ENCODE measurements at regions not wholly inside any gene's neighbourhood (a gene's known extent, or its start where the extent isn't known, plus 50 kb on each side); places are given as distances from the start of the nearest gene placed in this dataset.
A peak's percentile ranks its signal among the peaks of the same experiment; 100 is the strongest.

GRCh38 chr1:82628887-82629286 is 828.2 kb downstream of the ADGRL2 start:
- Histone ChIP-seq H3K4me3 (no peak overlapping the region), H3K9me3 (peaks cover 0 to 29% of the 10 kb centered on the region in 2 donors), H3K36me3 (no peaks in the 10 kb centered on the region), H3K27ac (no peak overlapping the region), H3K4me1 (no peaks in the 10 kb centered on the region), H3K27me3 (no peaks in the 10 kb centered on the region)
- ATAC-seq = no peak
- intact Hi-C loops (cut with DNase I) = no loop called here
- no peak for TF ChIP-seq CTCF (IDR thresholded peaks at IDR 0.05)
- DNase-seq = no peak

GRCh38 chr1:82625537-82625936 is 824.8 kb downstream of the ADGRL2 start:
- peaks cover 0 to 40% of the 10 kb centered on the region in 2 donors for H3K9me3 ChIP-seq
- no peak for TF ChIP-seq CTCF (IDR thresholded peaks at IDR 0.05)
- intact Hi-C loops (cut with DNase I) = no loop called here
- DNase-seq = no peak
- H3K27me3 ChIP-seq = no peaks in the 10 kb centered on the region
- no peak for ATAC-seq
- H3K4me3 ChIP-seq = no peak overlapping the region
- H3K36me3 ChIP-seq = no peaks in the 10 kb centered on the region
- no peaks in the 10 kb centered on the region for H3K4me1 ChIP-seq
- H3K27ac ChIP-seq = no peak overlapping the region

DNA sequence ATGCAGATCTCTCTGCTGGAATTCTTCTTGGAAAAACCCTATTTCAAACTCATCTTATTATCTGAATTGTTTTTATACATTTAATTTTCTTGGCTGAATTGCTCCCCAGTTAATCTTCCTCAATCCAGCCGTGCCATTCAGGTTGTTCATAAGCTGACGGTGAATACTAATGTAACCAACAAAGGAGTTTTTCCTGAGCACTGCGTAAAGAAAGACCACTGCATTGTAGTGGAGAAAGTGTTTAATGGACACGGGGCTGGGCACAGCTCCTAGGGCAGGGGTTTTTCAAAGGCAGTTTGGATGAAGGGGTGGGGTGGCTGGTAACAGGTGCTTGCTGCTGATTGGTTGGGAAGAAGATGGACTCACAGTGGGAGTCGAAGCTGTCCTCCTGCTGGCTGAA is 820.3 kb downstream of the ADGRL2 start:
- Histone ChIP-seq H3K36me3 (no peaks in the 10 kb centered on the region), H3K27ac (no peak overlapping the region), H3K9me3 (peaks cover 0 to 34% of the 10 kb centered on the region in 2 donors), H3K4me3 (no peak overlapping the region), H3K4me1 (no peaks in the 10 kb centered on the region), H3K27me3 (no peaks in the 10 kb centered on the region)
- ATAC-seq = no peak
- DNase-seq = no peak
- no peak for TF ChIP-seq CTCF (IDR thresholded peaks at IDR 0.05)
- intact Hi-C loops (cut with DNase I) = no loop called here

- intact Hi-C loops (cut with DNase I) = no loop called here
- H3K36me3 ChIP-seq = no peaks in the 10 kb centered on the region
- no peaks in the 10 kb centered on the region for H3K4me1 ChIP-seq
- no peak overlapping the region for H3K27ac ChIP-seq
- H3K4me3 ChIP-seq = no peak overlapping the region
- H3K9me3 ChIP-seq = no peaks in the 10 kb centered on the region
- DNase-seq = no peak
- ATAC-seq = peak; percentile 84
- H3K27me3 ChIP-seq = no peaks in the 10 kb centered on the region
- no peak for TF ChIP-seq CTCF (IDR thresholded peaks at IDR 0.05)
These were observed 813.4 kb downstream of the ADGRL2 start for GRCh38 chr1:82614090-82614489.

GRCh38 chr1:82612986-82613385 is 812.3 kb downstream of the ADGRL2 start:
- intact Hi-C loops (cut with DNase I) = no loop called here
- no peak for TF ChIP-seq CTCF (IDR thresholded peaks at IDR 0.05)

More at GRCh38 chr1:82612986-82613385, 812.3 kb downstream of the ADGRL2 start:
- H3K4me3 ChIP-seq = no peak overlapping the region
- no peaks in the 10 kb centered on the region for H3K4me1 ChIP-seq
- DNase-seq (no peak), ATAC-seq (no peak)
- no peak overlapping the region for H3K27ac ChIP-seq
- no peaks in the 10 kb centered on the region for H3K27me3 ChIP-seq
- H3K9me3 ChIP-seq = no peaks in the 10 kb centered on the region
- H3K36me3 ChIP-seq = no peaks in the 10 kb centered on the region

All from left lung (tissue), 4 donors.